ENCODE measurements at regions not wholly inside any gene's neighbourhood (a gene's known extent, or its start where the extent isn't known, plus 50 kb on each side); places are given as distances from the start of the nearest gene placed in this dataset.

- DNase-seq (no peak), ATAC-seq (no peak)
- intact Hi-C loops (cut with DNase I) = no loop called here
- no peak overlapping the region for H3K4me3 ChIP-seq
- TF ChIP-seq, protein P1, sequence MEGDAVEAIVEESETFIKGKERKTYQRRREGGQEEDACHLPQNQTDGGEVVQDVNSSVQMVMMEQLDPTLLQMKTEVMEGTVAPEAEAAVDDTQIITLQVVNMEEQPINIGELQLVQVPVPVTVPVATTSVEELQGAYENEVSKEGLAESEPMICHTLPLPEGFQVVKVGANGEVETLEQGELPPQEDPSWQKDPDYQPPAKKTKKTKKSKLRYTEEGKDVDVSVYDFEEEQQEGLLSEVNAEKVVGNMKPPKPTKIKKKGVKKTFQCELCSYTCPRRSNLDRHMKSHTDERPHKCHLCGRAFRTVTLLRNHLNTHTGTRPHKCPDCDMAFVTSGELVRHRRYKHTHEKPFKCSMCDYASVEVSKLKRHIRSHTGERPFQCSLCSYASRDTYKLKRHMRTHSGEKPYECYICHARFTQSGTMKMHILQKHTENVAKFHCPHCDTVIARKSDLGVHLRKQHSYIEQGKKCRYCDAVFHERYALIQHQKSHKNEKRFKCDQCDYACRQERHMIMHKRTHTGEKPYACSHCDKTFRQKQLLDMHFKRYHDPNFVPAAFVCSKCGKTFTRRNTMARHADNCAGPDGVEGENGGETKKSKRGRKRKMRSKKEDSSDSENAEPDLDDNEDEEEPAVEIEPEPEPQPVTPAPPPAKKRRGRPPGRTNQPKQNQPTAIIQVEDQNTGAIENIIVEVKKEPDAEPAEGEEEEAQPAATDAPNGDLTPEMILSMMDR (IDR thresholded peaks at IDR 0.05) = no peak
- no peaks in the 10 kb centered on the region for H3K4me1 ChIP-seq
- H3K27me3 ChIP-seq = no peaks in the 10 kb centered on the region
- WGBS, 2 donors = 41 to 50% methylated on average over 1 of the region's 1 CpG
- H3K9me3 ChIP-seq = no peaks in the 10 kb centered on the region
- no peaks in the 10 kb centered on the region for H3K36me3 ChIP-seq (replicated peaks in 1 of 2; ENCODE audit: insufficient read depth in 1 of 2, low read depth in 2 of 2)
- no peak overlapping the region for H3K27ac ChIP-seq
These were observed 92.9 kb upstream of the EDNRA start for GRCh38 chr4:147388018-147388417.

- Histone ChIP-seq H3K27ac (no peak overlapping the region), H3K36me3 (replicated peaks in 1 of 2; ENCODE audit: insufficient read depth in 1 of 2, low read depth in 2 of 2) (no peaks in the 10 kb centered on the region), H3K4me1 (no peaks in the 10 kb centered on the region), H3K27me3 (no peaks in the 10 kb centered on the region), H3K9me3 (no peaks in the 10 kb centered on the region), H3K4me3 (no peak overlapping the region)
- WGBS, 2 donors = 0% methylated on average over 1 of the region's 1 CpG
- no peak for ATAC-seq
- DNase-seq = no peak
- intact Hi-C loops (cut with DNase I) = no loop called here
- no peak for TF ChIP-seq POLR2A (IDR thresholded peaks at IDR 0.05)
- TF ChIP-seq, protein P1 (IDR thresholded peaks at IDR 0.05) = no peak
These were observed 84.8 kb upstream of the EDNRA start for GRCh38 chr4:147396105-147396504.

GRCh38 chr4:147398556-147398955 lies 82.3 kb upstream of the EDNRA start:
- WGBS, 2 donors = 25 to 30% methylated on average over 2 of the region's 2 CpGs
- Histone ChIP-seq H3K4me3 (no peak overlapping the region), H3K36me3 (replicated peaks in 1 of 2; ENCODE audit: insufficient read depth in 1 of 2, low read depth in 2 of 2) (no peaks in the 10 kb centered on the region), H3K27me3 (no peaks in the 10 kb centered on the region), H3K4me1 (no peaks in the 10 kb centered on the region), H3K27ac (no peak overlapping the region), H3K9me3 (no peaks in the 10 kb centered on the region)
- TF ChIP-seq, protein P1 (IDR thresholded peaks at IDR 0.05) = no peak
- no peak for TF ChIP-seq POLR2A (IDR thresholded peaks at IDR 0.05)
- intact Hi-C loops (cut with DNase I) = no loop called here
- DNase-seq (no peak), ATAC-seq (no peak)

GRCh38 chr4:147400721-147401120 lies 80.2 kb upstream of the EDNRA start:
- Histone ChIP-seq H3K36me3 (replicated peaks in 1 of 2; ENCODE audit: insufficient read depth in 1 of 2, low read depth in 2 of 2) (no peaks in the 10 kb centered on the region), H3K4me1 (no peaks in the 10 kb centered on the region), H3K27me3 (no peaks in the 10 kb centered on the region), H3K27ac (no peak overlapping the region), H3K4me3 (no peak overlapping the region), H3K9me3 (no peaks in the 10 kb centered on the region)
- TF ChIP-seq POLR2A (IDR thresholded peaks at IDR 0.05) = no peak
- TF ChIP-seq, protein P1 (IDR thresholded peaks at IDR 0.05) = no peak
- ATAC-seq (no peak), DNase-seq (no peak)
- intact Hi-C loops (cut with DNase I) = no loop called here
- WGBS, 2 donors = 58 to 72% methylated on average over 3 of the region's 3 CpGs

GRCh38 chr4:147401221-147401620 lies 79.7 kb upstream of the EDNRA start:
- H3K4me3 ChIP-seq = no peak overlapping the region
- intact Hi-C loops (cut with DNase I) = no loop called here
- ATAC-seq = no peak
- H3K36me3 ChIP-seq (replicated peaks in 1 of 2; ENCODE audit: insufficient read depth in 1 of 2, low read depth in 2 of 2) = no peaks in the 10 kb centered on the region
- TF ChIP-seq, protein P1 (IDR thresholded peaks at IDR 0.05) = no peak
- TF ChIP-seq POLR2A (IDR thresholded peaks at IDR 0.05) = no peak
- H3K9me3 ChIP-seq = no peaks in the 10 kb centered on the region
- WGBS, 2 donors = 55 to 57% methylated on average over 5 of the region's 5 CpGs
- H3K27me3 ChIP-seq = no peaks in the 10 kb centered on the region
- no peaks in the 10 kb centered on the region for H3K4me1 ChIP-seq
- DNase-seq = no peak
- H3K27ac ChIP-seq = no peak overlapping the region
